CD4-positive, alpha-beta T cell (primary cell): ENCODE measurements at regions not wholly inside any gene's neighbourhood (a gene's known extent, or its start where the extent isn't known, plus 50 kb on each side); places are given as distances from the start of the nearest gene placed in this dataset.

Experiments used
- ATAC-seq: fragments of 200-7000 bp; cut with Tn5 transposase; one replicate; pipeline ENCODE4 v1.10.0; 2022; ENCODE audit warnings: mild to moderate bottlenecking; ENCODE audit not compliant: poor library complexity
- CTCF ChIA-PET: fragments of 350-600 bp; sonication (Branson Sonifier 250); formaldehyde crosslinking; loops from one replicate; lab custom pipeline; 2021; ENCODE audit warnings: antibody characterized with exemption, inconsistent platforms; lab: Charles Lee
- POLR2A ChIA-PET: fragments of 350-600 bp; sonication (Branson Sonifier 250); formaldehyde crosslinking; loops from one replicate; lab custom pipeline; 2021; ENCODE audit warnings: antibody characterized with exemption, inconsistent platforms; lab: Charles Lee
- DNase-seq, 14 experiments: peaks; one replicate each; pipeline ENCODE4 v3.0.0-alpha.2; 2013 to 2020; ENCODE audit warnings: mixed read lengths in 2 of 14
- H3K27ac ChIP-seq, 2 donors: one replicate each; pipeline versions ENCODE4 v1.5.1 to v1.7.0; 2013; ENCODE audit warnings: low read length in 2 of 2, low read depth in 1 of 2, mild to moderate bottlenecking in 1 of 2
- H3K27me3 ChIP-seq, 2 experiments: 1 replicate in 1 of 2; 2 replicates in 1 of 2; pipeline versions ENCODE4 v1.6.1 to v1.7.0; 2013; ENCODE audit warnings: low read length in 2 of 2, control low read depth in 1 of 2, mild to moderate bottlenecking in 1 of 2, moderate library complexity in 1 of 2; ENCODE audit not compliant: insufficient read depth in 2 of 2, control insufficient read depth in 1 of 2
- H3K36me3 ChIP-seq: one replicate; pipeline ENCODE4 v1.6.1; 2013; ENCODE audit warnings: low read length, control low read depth; ENCODE audit not compliant: insufficient read depth
- H3K4me1 ChIP-seq: one replicate; pipeline ENCODE4 v1.6.1; 2013; ENCODE audit warnings: low read length, control low read depth; ENCODE audit not compliant: insufficient read depth
- H3K4me3 ChIP-seq: one replicate; pipeline ENCODE4 v1.5.1; 2013; ENCODE audit warnings: mild to moderate bottlenecking, low read length, moderate library complexity
- H3K9me3 ChIP-seq, 2 experiments: 1 replicate in 1 of 2; 2 replicates in 1 of 2; pipeline versions ENCODE4 v1.6.1 to v1.7.0; 2013; ENCODE audit warnings: low read length in 2 of 2, mild to moderate bottlenecking in 2 of 2, control low read depth in 1 of 2, moderate library complexity in 1 of 2; ENCODE audit not compliant: control insufficient read depth in 1 of 2, insufficient read depth in 1 of 2
- H3K27ac Mint-ChIP-seq: one replicate; pipeline ENCODE4 v1.8.0; 2020; ENCODE audit warnings: mixed read lengths
- H3K27me3 Mint-ChIP-seq: one replicate; pipeline ENCODE4 v1.8.0; 2021; ENCODE audit warnings: mixed read lengths
- H3K36me3 Mint-ChIP-seq: one replicate; pipeline ENCODE4 v1.8.0; 2021; ENCODE audit warnings: low read depth, mixed read lengths
- H3K4me1 Mint-ChIP-seq: one replicate; pipeline ENCODE4 v1.8.0; 2021; ENCODE audit warnings: low read depth, mixed read lengths
- H3K4me3 Mint-ChIP-seq: one replicate; pipeline ENCODE4 v1.8.0; 2020; ENCODE audit warnings: mild to moderate bottlenecking, mixed read lengths
- H3K9me3 Mint-ChIP-seq: one replicate; pipeline ENCODE4 v1.8.0; 2020; ENCODE audit warnings: mixed read lengths
- intact Hi-C, 2 experiments: fragments of 100-400 bp; cut with DNase I in 1 of 2; cut with micrococcal nuclease in 1 of 2; formaldehyde crosslinking; loops; one replicate each; pipeline versions ENCODE4 v1.15.1 to v1.9.0; 2023 to 2025; cut with DNase I, micrococcal nuclease
- TF ChIP-seq, protein P1 (sequence below): fragments of 200-600 bp; IDR thresholded peaks from one replicate; pipeline ENCODE4 v1.8.0; 2022; ENCODE audit warnings: antibody characterized with exemption, mild to moderate bottlenecking

DNA sequence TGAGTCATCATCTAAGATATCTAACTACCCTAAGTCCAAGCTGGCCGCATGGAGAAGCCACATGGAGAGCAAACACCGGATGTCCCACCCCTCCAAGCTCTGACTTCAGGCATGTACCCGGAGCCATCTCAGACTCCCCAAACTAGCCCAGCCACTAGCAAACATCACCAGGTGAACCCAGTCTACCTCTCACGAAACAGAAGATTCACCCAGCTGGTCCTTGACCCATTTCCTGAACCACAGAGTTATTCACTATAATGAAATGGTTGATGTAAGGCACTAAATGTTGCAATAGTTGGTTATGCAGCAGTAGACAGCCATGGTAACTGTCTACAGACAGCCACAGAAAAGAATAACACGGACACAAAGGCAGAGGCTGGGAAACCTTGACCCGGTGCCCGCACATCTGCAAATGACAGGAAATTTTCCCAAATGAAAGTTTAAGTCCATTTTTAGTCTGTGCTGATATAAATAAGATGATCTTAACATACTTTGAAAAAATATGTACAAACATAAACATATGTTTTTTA, 265.5 kb upstream of the ATP10A start:
- H3K27me3 ChIP-seq: peaks cover 2 to 10% of the 10 kb centered on the region in 2 experiments
- intact Hi-C loops: no loop called here
- no peaks in the 10 kb centered on the region for H3K9me3 Mint-ChIP-seq
- no peaks in the 10 kb centered on the region for H3K4me1 Mint-ChIP-seq
- H3K36me3 ChIP-seq: no peaks in the 10 kb centered on the region
- peaks cover 40% of the 10 kb centered on the region for H3K27me3 Mint-ChIP-seq
- TF ChIP-seq, protein P1, sequence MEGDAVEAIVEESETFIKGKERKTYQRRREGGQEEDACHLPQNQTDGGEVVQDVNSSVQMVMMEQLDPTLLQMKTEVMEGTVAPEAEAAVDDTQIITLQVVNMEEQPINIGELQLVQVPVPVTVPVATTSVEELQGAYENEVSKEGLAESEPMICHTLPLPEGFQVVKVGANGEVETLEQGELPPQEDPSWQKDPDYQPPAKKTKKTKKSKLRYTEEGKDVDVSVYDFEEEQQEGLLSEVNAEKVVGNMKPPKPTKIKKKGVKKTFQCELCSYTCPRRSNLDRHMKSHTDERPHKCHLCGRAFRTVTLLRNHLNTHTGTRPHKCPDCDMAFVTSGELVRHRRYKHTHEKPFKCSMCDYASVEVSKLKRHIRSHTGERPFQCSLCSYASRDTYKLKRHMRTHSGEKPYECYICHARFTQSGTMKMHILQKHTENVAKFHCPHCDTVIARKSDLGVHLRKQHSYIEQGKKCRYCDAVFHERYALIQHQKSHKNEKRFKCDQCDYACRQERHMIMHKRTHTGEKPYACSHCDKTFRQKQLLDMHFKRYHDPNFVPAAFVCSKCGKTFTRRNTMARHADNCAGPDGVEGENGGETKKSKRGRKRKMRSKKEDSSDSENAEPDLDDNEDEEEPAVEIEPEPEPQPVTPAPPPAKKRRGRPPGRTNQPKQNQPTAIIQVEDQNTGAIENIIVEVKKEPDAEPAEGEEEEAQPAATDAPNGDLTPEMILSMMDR: no peak
- no peaks in the 10 kb centered on the region for H3K9me3 ChIP-seq
- POLR2A ChIA-PET: no interaction called here
- no peak overlapping the region for H3K4me3 Mint-ChIP-seq
- DNase-seq (no peak), ATAC-seq (no peak)
- H3K27ac Mint-ChIP-seq: no peak overlapping the region
- no peaks in the 10 kb centered on the region for H3K4me1 ChIP-seq
- CTCF ChIA-PET: no interaction called here
- no peak overlapping the region for H3K4me3 ChIP-seq
- H3K27ac ChIP-seq: no peak overlapping the region
- H3K36me3 Mint-ChIP-seq: no peaks in the 10 kb centered on the region

DNA sequence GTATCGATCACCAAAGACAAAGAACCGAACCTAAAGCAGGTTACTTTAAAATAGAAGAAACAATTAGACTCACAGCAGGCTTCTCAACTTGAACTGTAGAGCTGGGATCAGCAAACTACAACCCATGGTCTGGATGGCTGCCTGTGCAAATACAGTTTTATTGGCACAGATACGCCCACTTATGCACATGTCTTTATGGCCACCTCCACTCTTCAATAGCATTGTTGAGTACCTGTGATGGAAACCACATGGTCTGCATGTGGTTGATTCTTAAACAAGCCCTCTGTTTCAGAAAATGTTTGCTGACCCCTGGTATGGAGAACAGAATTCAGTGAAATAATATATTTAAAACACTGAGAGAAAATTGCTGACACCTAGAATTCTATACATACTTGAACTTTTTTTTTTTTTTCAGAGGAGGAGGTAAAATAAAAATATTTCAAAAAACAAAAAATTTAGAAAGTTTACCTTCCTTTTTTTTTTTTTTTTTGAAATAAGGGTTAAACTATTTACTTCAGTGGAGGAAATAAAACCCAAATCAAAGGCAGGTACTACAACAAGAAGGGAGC, 263.8 kb upstream of the ATP10A start:
- Histone ChIP-seq H3K4me3 (no peak overlapping the region), H3K36me3 (no peaks in the 10 kb centered on the region), H3K27me3 (peaks cover 2 to 5% of the 10 kb centered on the region in 2 experiments), H3K4me1 (no peaks in the 10 kb centered on the region), H3K27ac (no peak overlapping the region), H3K9me3 (no peaks in the 10 kb centered on the region)
- Mint-ChIP-seq H3K9me3 (no peaks in the 10 kb centered on the region), H3K4me1 (no peaks in the 10 kb centered on the region), H3K4me3 (no peak overlapping the region), H3K27ac (no peak overlapping the region), H3K36me3 (no peaks in the 10 kb centered on the region), H3K27me3 (peaks cover 26% of the 10 kb centered on the region)
- ATAC-seq (no peak), DNase-seq (no peak)
- CTCF ChIA-PET: no interaction called here
- intact Hi-C loops: no loop called here
- POLR2A ChIA-PET: no interaction called here
- TF ChIP-seq, protein P1: no peak

DNA sequence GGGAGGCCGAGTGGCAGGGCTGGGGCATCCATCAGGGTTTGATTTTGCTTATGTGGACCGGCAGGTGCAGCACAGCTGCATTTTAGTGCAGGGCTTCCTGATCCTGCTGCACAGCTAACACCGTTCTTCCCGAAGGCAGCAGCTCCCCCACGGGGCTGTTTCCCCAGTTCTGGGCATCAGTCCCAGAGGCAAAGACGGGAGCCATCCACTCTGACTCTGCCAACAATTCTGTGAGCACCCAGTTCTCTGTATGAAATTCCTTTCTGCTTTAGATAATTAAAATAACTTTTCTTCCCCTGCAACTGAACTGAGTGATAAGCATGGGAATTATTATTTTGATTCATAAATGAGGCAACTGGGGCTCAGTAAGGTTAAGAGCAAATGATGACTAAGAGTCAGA, 262.9 kb upstream of the ATP10A start:
- CTCF ChIA-PET: no interaction called here
- Mint-ChIP-seq H3K27me3 (peaks cover 22% of the 10 kb centered on the region), H3K4me1 (no peaks in the 10 kb centered on the region), H3K27ac (no peak overlapping the region), H3K9me3 (no peaks in the 10 kb centered on the region), H3K36me3 (no peaks in the 10 kb centered on the region), H3K4me3 (no peak overlapping the region)
- H3K4me3 ChIP-seq: no peak overlapping the region
- no peaks in the 10 kb centered on the region for H3K4me1 ChIP-seq
- intact Hi-C loops: no loop called here
- H3K36me3 ChIP-seq: no peaks in the 10 kb centered on the region
- H3K27ac ChIP-seq: no peak overlapping the region
- peaks cover 2 to 5% of the 10 kb centered on the region in 2 experiments for H3K27me3 ChIP-seq
- DNase-seq (no peak), ATAC-seq (no peak)
- no peaks in the 10 kb centered on the region for H3K9me3 ChIP-seq
- POLR2A ChIA-PET: no interaction called here
- TF ChIP-seq, protein P1: no peak
